HG03095 (cell line): ENCODE measurements at regions not wholly inside any gene's neighbourhood (a gene's known extent, or its start where the extent isn't known, plus 50 kb on each side); places are given as distances from the start of the nearest gene placed in this dataset.
A peak's percentile ranks its signal among the peaks of the same experiment; 100 is the strongest.
"Not testable (repeated sequence)": the region's sequence is repeated elsewhere in the genome, so short reads cannot be mapped to it uniquely, and the experiment has no call there.

Experiments used
- ATAC-seq: cut with Tn5 transposase; IDR thresholded peaks from one replicate; pipeline ENCODE4 v1.9.1; 2021; ENCODE audit warnings: moderate library complexity; ENCODE audit not compliant: unreplicated experiment

- ATAC-seq, result no peak
Observed at GRCh38 chr6:907928-908327, 215.0 kb upstream of the EXOC2 start.

GRCh38 chr6:906920-907319 is 214.0 kb upstream of the EXOC2 start:
- ATAC-seq, result no peak

- ATAC-seq, result no peak
Observed at GRCh38 chr6:905556-905955, 212.6 kb upstream of the EXOC2 start.

GRCh38 chr6:904994-905393 is 212.1 kb upstream of the EXOC2 start:
- no peak for ATAC-seq

- no peak for ATAC-seq
Observed at GRCh38 chr6:903761-904160, 210.8 kb upstream of the EXOC2 start.

GRCh38 chr6:901696-902460 is 208.9 kb upstream of the EXOC2 start:
- no peak for ATAC-seq

GRCh38 chr6:900716-901605 is 208.0 kb upstream of the EXOC2 start:
- no peak for ATAC-seq

- peak; percentile 62 for ATAC-seq
Observed at GRCh38 chr6:897528-898207, 204.7 kb upstream of the EXOC2 start.

GRCh38 chr6:894274-894673 is 201.3 kb upstream of the EXOC2 start:
- no peak for ATAC-seq

GRCh38 chr6:890995-891394 is 198.1 kb upstream of the EXOC2 start:
- ATAC-seq, result no peak

GRCh38 chr6:890201-890600 is 197.3 kb upstream of the EXOC2 start:
- no peak for ATAC-seq

- no peak for ATAC-seq
Observed at GRCh38 chr6:887583-888235, 194.8 kb upstream of the EXOC2 start.

GRCh38 chr6:886116-886515 is 193.2 kb upstream of the EXOC2 start:
- ATAC-seq, result not testable (repeated sequence)

GRCh38 chr6:885051-885590 is 192.2 kb upstream of the EXOC2 start:
- ATAC-seq, result no peak

GRCh38 chr6:884570-884969 is 191.6 kb upstream of the EXOC2 start:
- ATAC-seq, result no peak

- ATAC-seq, result no peak
Observed at GRCh38 chr6:882084-882598, 189.2 kb upstream of the EXOC2 start.

- no peak for ATAC-seq
Observed at GRCh38 chr6:878179-878578, 185.2 kb upstream of the EXOC2 start.

GRCh38 chr6:875012-875411 is 182.1 kb upstream of the EXOC2 start:
- no peak for ATAC-seq

GRCh38 chr6:872570-873125 is 179.7 kb upstream of the EXOC2 start:
- no peak for ATAC-seq

- ATAC-seq, result no peak
Observed at GRCh38 chr6:871503-871902, 178.6 kb upstream of the EXOC2 start.
